Activated T-cell treated with anti-CD3 and anti-CD28 coated beads, Interleukin-2, amount 50 U/mL, for 72 hours (primary cell): ENCODE measurements at regions not wholly inside any gene's neighbourhood (a gene's known extent, or its start where the extent isn't known, plus 50 kb on each side); places are given as distances from the start of the nearest gene placed in this dataset.

Source experiments
- ATAC-seq, 2 donors: fragments of 150-1000 bp; cut with Tn5 transposase; replicated peaks in 1 of 2; 2 replicates each; pipeline ENCODE4 v1.10.0; 2021; ENCODE audit warnings: moderate library complexity in 2 of 2, mild to moderate bottlenecking in 1 of 2
- DNase-seq, 2 donors: peaks; one replicate each; pipeline ENCODE4 v3.0.0; 2021 to 2022; ENCODE audit warnings: mixed read lengths in 1 of 2
- H3K27ac Mint-ChIP-seq: one replicate; pipeline ENCODE4 v1.8.0; 2022; ENCODE audit warnings: mild to moderate bottlenecking, moderate library complexity, mixed read lengths
- H3K27me3 Mint-ChIP-seq: one replicate; pipeline ENCODE4 v1.8.0; 2022; ENCODE audit warnings: low read depth, mixed read lengths
- H3K36me3 Mint-ChIP-seq, 2 donors: one replicate each; pipeline ENCODE4 v1.8.0; 2022; ENCODE audit warnings: mixed read lengths in 2 of 2, mild to moderate bottlenecking in 1 of 2; ENCODE audit not compliant: insufficient read depth in 2 of 2
- H3K4me1 Mint-ChIP-seq: one replicate; pipeline ENCODE4 v1.8.0; 2022; ENCODE audit warnings: low read depth, mixed read lengths
- H3K4me3 Mint-ChIP-seq, 2 donors: one replicate each; pipeline ENCODE4 v1.8.0; 2022; ENCODE audit warnings: mild to moderate bottlenecking in 2 of 2, mixed read lengths in 2 of 2, moderate library complexity in 2 of 2
- H3K9me3 Mint-ChIP-seq, 2 donors: one replicate each; pipeline ENCODE4 v1.8.0; 2022; ENCODE audit warnings: mixed read lengths in 2 of 2

GRCh38 chr5:73306741-73307275 lies 133.8 kb downstream of the TMEM174 start:
- Mint-ChIP-seq H3K4me1 (peaks cover 10% of the 10 kb centered on the region), H3K27me3 (peaks cover 95% of the 10 kb centered on the region), H3K36me3 (peaks cover 0 to 2% of the 10 kb centered on the region in 2 donors), H3K9me3 (no peaks in the 10 kb centered on the region), H3K4me3 (no peak overlapping the region), H3K27ac (no peak overlapping the region)
- ATAC-seq: no peak
- no peak for DNase-seq

- peaks cover 5% of the 10 kb centered on the region for H3K4me1 Mint-ChIP-seq
- H3K9me3 Mint-ChIP-seq: no peaks in the 10 kb centered on the region
- H3K27me3 Mint-ChIP-seq: peaks cover 95% of the 10 kb centered on the region
- ATAC-seq: no peak
- DNase-seq: no peak
- H3K4me3 Mint-ChIP-seq: no peak overlapping the region
- H3K27ac Mint-ChIP-seq: no peak overlapping the region
- H3K36me3 Mint-ChIP-seq: peaks cover 0 to 2% of the 10 kb centered on the region in 2 donors
Observed at GRCh38 chr5:73306078-73306719, 133.2 kb downstream of the TMEM174 start.

- H3K4me3 Mint-ChIP-seq: no peak overlapping the region
- H3K27ac Mint-ChIP-seq: no peak overlapping the region
- ATAC-seq: no peak
- no peaks in the 10 kb centered on the region for H3K9me3 Mint-ChIP-seq
- peaks cover 97% of the 10 kb centered on the region for H3K27me3 Mint-ChIP-seq
- peaks cover 0 to 2% of the 10 kb centered on the region in 2 donors for H3K36me3 Mint-ChIP-seq
- H3K4me1 Mint-ChIP-seq: peaks cover 11% of the 10 kb centered on the region
- no peak for DNase-seq
Observed at GRCh38 chr5:73305386-73305785, 132.4 kb downstream of the TMEM174 start.

- no peak overlapping the region for H3K4me3 Mint-ChIP-seq
- H3K36me3 Mint-ChIP-seq: peaks cover 2% of the 10 kb centered on the region in 2 donors
- ATAC-seq (no peak), DNase-seq (no peak)
- no peak overlapping the region for H3K27ac Mint-ChIP-seq
- H3K4me1 Mint-ChIP-seq: peaks cover 18% of the 10 kb centered on the region
- no peaks in the 10 kb centered on the region for H3K9me3 Mint-ChIP-seq
- H3K27me3 Mint-ChIP-seq: peaks cover 97% of the 10 kb centered on the region
Observed at GRCh38 chr5:73304381-73304780, 131.4 kb downstream of the TMEM174 start.

- no peak overlapping the region for H3K27ac Mint-ChIP-seq
- ATAC-seq (no peak), DNase-seq (no peak)
- H3K4me3 Mint-ChIP-seq: peak overlapping the region in 1 of 2 donors; percentile 17
- peaks cover 22% of the 10 kb centered on the region for H3K4me1 Mint-ChIP-seq
- peaks cover 2% of the 10 kb centered on the region in 2 donors for H3K36me3 Mint-ChIP-seq
- H3K27me3 Mint-ChIP-seq: peaks cover 97% of the 10 kb centered on the region
- no peaks in the 10 kb centered on the region for H3K9me3 Mint-ChIP-seq
Observed at GRCh38 chr5:73303148-73304079, 130.4 kb downstream of the TMEM174 start.

GRCh38 chr5:73302797-73303147 lies 129.8 kb downstream of the TMEM174 start:
- Mint-ChIP-seq H3K27me3 (peaks cover 93% of the 10 kb centered on the region), H3K27ac (peak overlapping the region; percentile 21), H3K4me3 (peak overlapping the region in 1 of 2 donors; percentile 14), H3K9me3 (no peaks in the 10 kb centered on the region), H3K4me1 (peaks cover 22% of the 10 kb centered on the region), H3K36me3 (peaks cover 2% of the 10 kb centered on the region in 2 donors)
- ATAC-seq (no peak), DNase-seq (no peak)

GRCh38 chr5:73301208-73301901 lies 128.4 kb downstream of the TMEM174 start:
- DNase-seq: no peak
- Mint-ChIP-seq H3K9me3 (no peaks in the 10 kb centered on the region), H3K27ac (no peak overlapping the region), H3K4me1 (peaks cover 22% of the 10 kb centered on the region), H3K4me3 (no peak overlapping the region), H3K36me3 (peaks cover 2% of the 10 kb centered on the region in 2 donors), H3K27me3 (peaks cover 93% of the 10 kb centered on the region)
- ATAC-seq: no peak

GRCh38 chr5:73300337-73301207 lies 127.6 kb downstream of the TMEM174 start:
- H3K27ac Mint-ChIP-seq: peak overlapping the region; percentile 0
- no peaks in the 10 kb centered on the region for H3K9me3 Mint-ChIP-seq
- peaks cover 2% of the 10 kb centered on the region in 2 donors for H3K36me3 Mint-ChIP-seq
- peaks cover 93% of the 10 kb centered on the region for H3K27me3 Mint-ChIP-seq
- peaks cover 22% of the 10 kb centered on the region for H3K4me1 Mint-ChIP-seq
- DNase-seq (no peak), ATAC-seq (no peak)
- H3K4me3 Mint-ChIP-seq: peak overlapping the region in 1 of 2 donors; percentile 66

- H3K4me1 Mint-ChIP-seq: peaks cover 22% of the 10 kb centered on the region
- H3K4me3 Mint-ChIP-seq: peak overlapping the region in 1 of 2 donors; percentile 66
- peaks cover 2% of the 10 kb centered on the region in 2 donors for H3K36me3 Mint-ChIP-seq
- DNase-seq (peak in 1 of 2 donors; percentile 4), ATAC-seq (no peak)
- peak overlapping the region; percentile 80 for H3K27ac Mint-ChIP-seq
- peaks cover 93% of the 10 kb centered on the region for H3K27me3 Mint-ChIP-seq
- no peaks in the 10 kb centered on the region for H3K9me3 Mint-ChIP-seq
Observed at GRCh38 chr5:73299665-73300336, 126.8 kb downstream of the TMEM174 start.

- Mint-ChIP-seq H3K9me3 (no peaks in the 10 kb centered on the region), H3K27me3 (peaks cover 93% of the 10 kb centered on the region), H3K27ac (peak overlapping the region; percentile 80), H3K4me3 (peak overlapping the region; percentile 46 to 66), H3K4me1 (peaks cover 22% of the 10 kb centered on the region), H3K36me3 (peaks cover 2% of the 10 kb centered on the region in 2 donors)
- ATAC-seq: peak in 1 of 2 donors; percentile 60
- peak; percentile 38 to 43 for DNase-seq
Observed at GRCh38 chr5:73298772-73299630, 126.0 kb downstream of the TMEM174 start.

- H3K36me3 Mint-ChIP-seq: peaks cover 2% of the 10 kb centered on the region in 2 donors
- ATAC-seq: no peak
- H3K27ac Mint-ChIP-seq: peak overlapping the region; percentile 79
- no peaks in the 10 kb centered on the region for H3K9me3 Mint-ChIP-seq
- peaks cover 91% of the 10 kb centered on the region for H3K27me3 Mint-ChIP-seq
- no peak for DNase-seq
- peaks cover 22% of the 10 kb centered on the region for H3K4me1 Mint-ChIP-seq
- H3K4me3 Mint-ChIP-seq: peak overlapping the region in 1 of 2 donors; percentile 54
Observed at GRCh38 chr5:73298251-73298771, 125.3 kb downstream of the TMEM174 start.
